ENCODE measurements at regions not wholly inside any gene's neighbourhood (a gene's known extent, or its start where the extent isn't known, plus 50 kb on each side); places are given as distances from the start of the nearest gene placed in this dataset.

DNA sequence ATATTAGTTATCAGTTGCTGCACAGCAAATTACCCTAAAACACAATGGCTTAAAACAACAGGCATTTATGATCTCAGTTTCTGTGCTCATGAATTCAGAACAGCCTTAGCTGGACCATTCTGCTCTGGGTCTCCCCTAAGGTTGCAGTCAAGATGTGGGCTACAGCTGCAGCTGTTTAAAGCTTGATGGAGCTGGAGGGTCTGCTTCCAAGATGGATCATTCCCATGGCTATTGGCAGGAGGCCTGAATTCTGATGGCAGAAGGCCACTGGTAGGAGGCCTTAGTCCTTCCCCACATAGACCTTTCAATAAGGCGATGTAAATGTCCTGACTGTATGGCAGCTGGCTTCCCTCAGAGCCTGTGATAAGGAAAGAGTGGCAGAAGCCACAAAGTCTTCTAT, 118.6 kb upstream of the SERPINE2 start:
- ATAC-seq (peak in 2 of 8 donors; percentile 14 to 79), DNase-seq (no peak)
- intact Hi-C loops (cut with DNase I), result no loop called here
- WGBS, 2 donors, result 61 to 66% methylated on average over 1 of the region's 1 CpG
- H3K36me3 ChIP-seq, result no peaks in the 10 kb centered on the region
- H3K9me3 ChIP-seq, result no peaks in the 10 kb centered on the region
- H3K4me1 ChIP-seq, result peaks cover 0 to 29% (median 0%) of the 10 kb centered on the region in 9 donors
- H3K27me3 ChIP-seq, result no peaks in the 10 kb centered on the region
- H3K27ac ChIP-seq, result no peak overlapping the region
- no peak overlapping the region for H3K4me3 ChIP-seq
- TF ChIP-seq, protein P1, sequence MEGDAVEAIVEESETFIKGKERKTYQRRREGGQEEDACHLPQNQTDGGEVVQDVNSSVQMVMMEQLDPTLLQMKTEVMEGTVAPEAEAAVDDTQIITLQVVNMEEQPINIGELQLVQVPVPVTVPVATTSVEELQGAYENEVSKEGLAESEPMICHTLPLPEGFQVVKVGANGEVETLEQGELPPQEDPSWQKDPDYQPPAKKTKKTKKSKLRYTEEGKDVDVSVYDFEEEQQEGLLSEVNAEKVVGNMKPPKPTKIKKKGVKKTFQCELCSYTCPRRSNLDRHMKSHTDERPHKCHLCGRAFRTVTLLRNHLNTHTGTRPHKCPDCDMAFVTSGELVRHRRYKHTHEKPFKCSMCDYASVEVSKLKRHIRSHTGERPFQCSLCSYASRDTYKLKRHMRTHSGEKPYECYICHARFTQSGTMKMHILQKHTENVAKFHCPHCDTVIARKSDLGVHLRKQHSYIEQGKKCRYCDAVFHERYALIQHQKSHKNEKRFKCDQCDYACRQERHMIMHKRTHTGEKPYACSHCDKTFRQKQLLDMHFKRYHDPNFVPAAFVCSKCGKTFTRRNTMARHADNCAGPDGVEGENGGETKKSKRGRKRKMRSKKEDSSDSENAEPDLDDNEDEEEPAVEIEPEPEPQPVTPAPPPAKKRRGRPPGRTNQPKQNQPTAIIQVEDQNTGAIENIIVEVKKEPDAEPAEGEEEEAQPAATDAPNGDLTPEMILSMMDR (IDR thresholded peaks at IDR 0.05), result no peak

DNA sequence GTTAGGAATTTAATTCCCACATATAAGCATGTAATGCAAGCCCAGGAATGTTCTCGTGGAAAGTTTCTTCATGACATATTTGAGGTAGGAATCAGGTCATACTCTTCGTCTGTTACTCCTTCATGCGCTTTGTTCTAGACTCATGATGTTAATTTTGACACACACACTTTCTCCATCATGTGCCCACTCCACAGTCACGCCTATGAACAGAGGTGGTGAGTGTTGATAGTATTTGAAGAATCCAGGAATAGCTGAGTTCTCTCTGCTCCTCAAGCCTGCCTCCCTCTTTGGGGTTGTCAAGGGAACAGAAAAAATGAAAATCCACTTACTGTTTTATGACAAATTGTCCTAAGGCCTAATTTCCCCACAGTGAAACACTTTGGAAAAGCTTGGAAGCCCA, 117.3 kb upstream of the SERPINE2 start:
- H3K4me1 ChIP-seq, result peaks cover 0 to 17% (median 0%) of the 10 kb centered on the region in 9 donors
- no peak overlapping the region for H3K4me3 ChIP-seq
- no peaks in the 10 kb centered on the region for H3K27me3 ChIP-seq
- no peaks in the 10 kb centered on the region for H3K36me3 ChIP-seq
- intact Hi-C loops (cut with DNase I), result no loop called here
- no peak overlapping the region for H3K27ac ChIP-seq
- WGBS, 2 donors, result 79 to 87% methylated on average over 4 of the region's 4 CpGs
- TF ChIP-seq, protein P1 (IDR thresholded peaks at IDR 0.05), result no peak
- no peaks in the 10 kb centered on the region for H3K9me3 ChIP-seq
- no peak for ATAC-seq
- DNase-seq, result no peak

GRCh38 chr2:224155896-224156295, 116.8 kb upstream of the SERPINE2 start:
- H3K9me3 ChIP-seq, result no peaks in the 10 kb centered on the region
- H3K27ac ChIP-seq, result no peak overlapping the region
- ATAC-seq, result no peak
- H3K27me3 ChIP-seq, result no peaks in the 10 kb centered on the region
- no peak overlapping the region for H3K4me3 ChIP-seq
- no peak for DNase-seq
- TF ChIP-seq, protein P1 (IDR thresholded peaks at IDR 0.05), result no peak
- H3K4me1 ChIP-seq, result peaks cover 0 to 11% (median 0%) of the 10 kb centered on the region in 9 donors
- intact Hi-C loops (cut with DNase I), result no loop called here
- no peaks in the 10 kb centered on the region for H3K36me3 ChIP-seq
- WGBS, 2 donors, result 41 to 44% methylated on average over 3 of the region's 3 CpGs

DNA sequence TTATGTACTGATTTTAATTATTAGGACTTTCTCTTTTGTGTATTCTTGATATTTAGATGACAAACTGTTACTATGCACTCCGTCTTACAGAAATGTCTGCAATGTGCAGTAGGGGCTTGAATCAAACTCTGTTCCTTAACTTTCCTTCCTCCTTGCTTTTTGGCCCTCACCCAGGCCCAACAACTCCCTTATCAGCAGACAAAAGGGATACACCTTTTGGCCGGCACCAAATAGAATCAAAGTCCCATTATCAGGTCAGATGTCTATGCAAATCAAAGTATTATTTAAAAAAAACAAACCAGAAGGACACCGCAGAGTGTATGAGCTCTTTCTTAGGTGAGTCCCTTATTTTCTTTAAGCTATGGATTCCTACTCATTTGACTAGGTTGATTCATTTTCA, 116.3 kb upstream of the SERPINE2 start:
- Histone ChIP-seq H3K4me3 (no peak overlapping the region), H3K27me3 (no peaks in the 10 kb centered on the region), H3K4me1 (peaks cover 0 to 8% (median 0%) of the 10 kb centered on the region in 9 donors), H3K9me3 (no peaks in the 10 kb centered on the region), H3K36me3 (no peaks in the 10 kb centered on the region), H3K27ac (no peak overlapping the region)
- WGBS, 2 donors, result 62 to 66% methylated on average over 3 of the region's 3 CpGs
- ATAC-seq (no peak), DNase-seq (no peak)
- TF ChIP-seq, protein P1 (IDR thresholded peaks at IDR 0.05), result no peak
- intact Hi-C loops (cut with DNase I), result no loop called here
